Posterior vena cava (tissue), 2 donors: ENCODE measurements at regions not wholly inside any gene's neighbourhood (a gene's known extent, or its start where the extent isn't known, plus 50 kb on each side); places are given as distances from the start of the nearest gene placed in this dataset.
A peak's percentile ranks its signal among the peaks of the same experiment; 100 is the strongest.

Experiments
- DNase-seq: peaks from one replicate; pipeline ENCODE4 v3.0.0-alpha.2; 2020; ENCODE audit warnings: low spot score
- intact Hi-C, 2 donors: fragments of 100-400 bp; cut with DNase I; formaldehyde crosslinking; loops; one replicate each; pipeline versions ENCODE4 v1.14.1 to v1.14.2; 2022 to 2023
- donor health status: DM: yes; HTN: yes; CAD: no.
- donor health status: DM: yes; HTN: yes; CAD: no.

DNA sequence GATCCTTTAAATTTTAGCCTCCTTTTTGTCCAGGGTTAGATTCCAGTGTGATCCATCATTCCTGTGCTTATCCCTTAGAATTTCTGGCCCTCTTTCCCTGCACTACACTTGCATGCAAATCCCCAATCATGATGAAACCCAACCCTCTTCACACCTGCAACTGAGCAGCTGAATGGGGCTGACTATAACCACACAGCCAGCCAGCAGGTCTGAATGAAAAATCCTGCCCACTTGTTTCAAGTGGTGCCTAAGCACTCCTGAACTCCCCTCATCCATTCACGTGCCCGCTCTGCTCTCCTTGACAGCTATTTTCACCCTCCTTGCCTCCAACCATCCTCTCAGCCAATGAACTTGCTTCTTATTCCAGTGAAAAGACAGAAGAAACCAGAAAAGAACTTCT is 80.5 kb upstream of the AFF3 start:
- intact Hi-C loops = no loop called here
- no peak for DNase-seq

DNA sequence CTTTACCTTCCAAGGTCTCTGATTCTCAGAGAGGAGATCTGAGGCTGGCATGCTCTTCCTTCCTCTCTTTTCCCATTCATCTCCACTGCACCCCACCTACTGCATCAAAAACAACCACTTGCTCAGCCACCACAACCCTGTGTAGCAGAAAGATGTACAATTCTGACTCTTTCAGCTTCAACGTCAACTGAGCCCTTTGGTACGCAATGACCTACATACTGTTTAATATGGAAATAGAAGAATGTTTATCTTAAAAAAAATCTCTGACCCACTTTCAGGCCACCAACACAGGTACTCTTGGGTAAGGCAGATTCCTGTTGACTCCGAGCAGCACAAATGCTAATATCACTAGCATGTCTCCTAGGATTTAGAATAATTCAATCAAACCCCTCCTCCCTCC is 76.2 kb upstream of the AFF3 start:
- intact Hi-C loops = no loop called here
- no peak for DNase-seq

DNA sequence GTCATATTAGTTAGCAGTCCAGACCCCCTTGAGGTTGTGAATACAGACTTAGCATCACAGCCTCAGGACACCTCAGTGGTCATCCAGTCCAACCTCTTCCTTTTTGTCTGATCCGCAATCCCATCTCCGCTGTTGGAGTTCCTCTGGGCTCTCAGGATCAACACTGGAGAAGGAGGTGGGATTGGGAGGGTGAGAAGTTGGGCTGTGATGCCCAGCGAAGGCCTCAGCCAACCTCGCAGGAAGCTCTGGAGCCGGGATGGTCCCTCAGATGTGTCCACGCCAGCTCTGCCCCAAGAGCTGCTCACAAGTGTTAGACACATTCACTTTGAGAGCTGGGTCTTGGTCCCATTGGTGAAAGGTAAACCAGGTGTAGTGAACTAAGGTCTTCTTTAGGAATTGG is 74.9 kb upstream of the AFF3 start:
- no peak for DNase-seq
- intact Hi-C loops = no loop called here

DNA sequence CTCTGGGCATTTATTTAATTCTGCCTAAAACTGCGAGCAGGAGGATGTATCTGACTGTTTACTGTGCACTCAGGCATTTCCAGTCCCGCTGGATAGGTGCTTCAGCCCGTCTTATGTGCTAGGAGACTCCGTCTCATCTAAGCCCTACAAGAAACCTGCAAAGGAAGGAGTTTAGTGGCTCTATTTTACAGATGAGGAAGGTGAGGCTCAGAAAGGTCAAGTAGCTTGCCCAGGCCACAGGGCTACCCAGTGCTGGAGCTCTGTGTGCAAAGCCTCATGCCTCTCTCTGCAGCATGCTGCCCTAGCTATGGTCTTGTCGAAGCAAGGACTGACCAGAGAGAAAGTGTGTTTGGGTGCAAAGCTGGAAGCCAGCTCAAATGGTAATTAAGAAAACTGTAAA is 73.6 kb upstream of the AFF3 start:
- intact Hi-C loops = no loop called here

DNA sequence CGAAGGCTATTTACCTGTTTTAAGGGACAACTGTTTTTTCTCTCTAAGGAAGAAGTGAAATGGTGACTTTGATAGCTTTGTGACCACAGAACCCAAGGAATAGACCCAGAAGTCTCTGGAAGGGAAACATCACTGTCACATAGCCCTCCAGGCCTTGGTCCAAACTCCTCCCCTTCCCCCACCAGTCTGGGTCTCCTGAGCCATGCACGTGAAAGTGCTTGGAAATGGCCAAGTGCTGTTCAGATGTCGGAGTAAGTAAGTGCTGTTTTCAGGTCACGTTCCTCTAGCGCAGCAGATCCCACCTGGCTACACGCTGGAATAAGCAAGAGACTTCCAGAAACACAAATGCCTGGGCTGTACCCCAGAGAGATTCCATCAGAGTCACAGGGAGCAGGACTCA is 73.0 kb upstream of the AFF3 start:
- intact Hi-C loops = no loop called here
- DNase-seq = no peak

More for the DNA sequence above, 73.6 kb upstream of the AFF3 start:
- no peak for DNase-seq

DNA sequence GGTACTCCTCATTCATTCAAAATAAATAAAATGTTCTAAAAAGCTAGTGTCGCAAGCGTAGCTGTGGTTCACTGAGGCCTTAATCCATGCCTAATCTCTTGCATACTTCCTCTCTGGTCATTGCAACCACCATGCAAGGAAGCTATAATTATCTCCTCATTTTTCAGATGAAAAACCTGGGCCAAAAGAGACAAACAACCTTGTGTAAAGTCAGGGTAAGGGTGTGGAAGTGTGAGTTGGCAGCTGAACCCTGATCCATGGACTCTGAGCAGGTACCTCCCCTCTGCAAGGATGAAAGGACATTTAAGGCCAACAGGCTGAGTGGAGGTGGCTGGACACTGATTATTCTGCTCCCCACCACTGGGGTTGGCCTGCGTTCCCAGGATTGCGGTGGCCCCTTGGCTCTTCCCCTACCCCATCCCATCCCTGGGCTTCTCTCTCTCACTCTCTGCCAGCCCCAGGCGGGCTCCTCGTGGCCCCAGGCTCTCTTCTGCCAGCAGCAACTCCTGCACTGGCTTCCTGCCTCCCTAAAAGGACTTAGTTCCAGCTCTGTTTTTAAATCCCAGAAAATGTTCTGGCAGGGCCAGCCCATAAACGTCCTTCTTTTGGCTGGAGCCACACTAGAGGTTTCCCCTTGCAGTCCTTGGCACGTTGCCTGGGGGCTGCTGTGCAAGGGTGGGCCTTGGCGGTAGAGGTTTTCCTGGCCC is 72.0 kb upstream of the AFF3 start:
- intact Hi-C loops = no loop called here

DNA sequence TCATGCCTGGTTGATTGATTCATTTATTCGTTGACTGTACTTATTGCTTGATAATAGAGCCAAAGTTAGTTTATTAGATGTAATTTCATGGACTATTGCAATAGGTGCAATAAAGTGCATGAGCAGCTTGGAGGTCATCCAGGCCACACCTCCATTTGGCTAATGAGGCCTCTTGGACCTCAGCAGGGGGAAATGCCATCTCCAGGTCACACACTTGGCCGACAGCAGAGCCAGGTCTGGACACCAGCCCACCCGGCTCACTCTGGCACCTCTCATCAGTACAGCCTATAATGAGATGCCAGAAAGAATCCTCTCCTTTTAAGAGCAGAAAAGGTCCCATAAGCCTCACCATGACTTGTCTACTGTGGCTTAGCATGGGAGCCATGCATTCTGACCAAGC is 71.2 kb upstream of the AFF3 start:
- no peak for DNase-seq
- intact Hi-C loops = no loop called here

More for the DNA sequence above, 72.0 kb upstream of the AFF3 start:
- no peak for DNase-seq

DNA sequence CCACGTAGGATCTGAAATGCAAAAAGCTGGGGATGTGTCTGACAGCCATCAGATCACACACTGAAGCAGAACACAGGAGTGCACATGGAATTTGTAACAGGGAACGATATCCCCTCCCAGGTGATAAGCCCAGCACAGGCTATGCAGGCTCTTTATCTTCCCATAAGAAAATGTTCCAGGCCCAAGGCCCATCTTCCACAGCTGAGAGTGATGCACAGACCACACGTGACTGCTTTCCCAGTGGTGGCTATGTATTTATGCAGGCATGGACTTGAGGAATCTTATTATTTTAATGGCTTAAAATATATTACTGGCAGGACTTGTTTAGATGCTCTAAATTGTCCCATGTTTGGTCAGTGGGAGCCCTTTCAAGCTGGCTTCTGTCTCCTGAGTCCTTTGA is 70.5 kb upstream of the AFF3 start:
- no peak for DNase-seq
- intact Hi-C loops = no loop called here

DNA sequence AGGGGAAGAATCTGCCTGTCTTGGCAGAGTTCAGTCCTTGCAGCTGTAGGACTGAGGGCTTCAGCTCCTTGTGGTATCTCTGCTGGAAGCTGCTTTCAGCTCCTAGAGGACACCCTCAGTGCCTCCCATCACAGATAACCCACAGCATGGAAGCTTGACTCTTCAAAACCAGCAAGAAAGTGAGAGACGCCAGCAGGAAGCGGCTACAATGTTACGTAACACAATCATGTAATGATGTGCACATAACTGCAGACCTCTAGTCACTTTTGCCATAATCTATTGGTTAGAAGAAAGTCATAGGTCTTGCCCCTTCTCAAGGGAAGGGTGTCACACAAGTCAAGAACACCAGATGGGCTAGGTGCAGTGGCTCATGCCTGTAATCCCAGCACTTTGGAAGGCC is 69.1 kb upstream of the AFF3 start:
- DNase-seq = no peak
- intact Hi-C loops = no loop called here

DNA sequence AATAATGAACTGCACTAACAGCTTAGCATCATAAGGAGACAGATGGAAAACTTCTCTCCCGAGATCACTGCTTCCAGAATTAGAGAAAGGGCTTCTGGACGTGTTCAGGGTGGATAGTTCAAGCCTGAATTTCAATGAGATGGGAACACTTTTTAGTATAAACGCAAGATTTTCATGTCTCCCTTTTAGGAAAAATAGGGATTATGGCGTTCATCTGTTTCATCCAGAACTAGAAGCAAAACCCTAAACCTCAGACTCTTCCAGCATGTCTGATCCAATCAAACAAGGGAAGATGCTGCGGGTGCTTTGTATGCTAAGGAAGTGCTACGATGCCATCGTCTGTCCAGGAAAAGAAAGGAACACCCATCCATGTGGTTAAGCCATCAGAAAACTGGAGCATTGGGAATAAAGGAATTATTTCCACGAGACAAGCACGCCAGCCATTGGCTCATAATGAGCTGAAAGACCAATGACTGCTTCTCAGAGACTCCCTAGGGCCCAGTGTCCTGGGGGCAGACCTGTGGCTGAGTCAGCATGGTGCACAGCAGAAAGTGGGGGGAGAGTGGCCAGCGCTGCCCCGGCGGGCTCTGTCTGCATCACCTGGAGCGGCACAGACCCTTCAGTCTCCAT is 65.9 kb upstream of the AFF3 start:
- DNase-seq = no peak
- intact Hi-C loops = no loop called here

DNA sequence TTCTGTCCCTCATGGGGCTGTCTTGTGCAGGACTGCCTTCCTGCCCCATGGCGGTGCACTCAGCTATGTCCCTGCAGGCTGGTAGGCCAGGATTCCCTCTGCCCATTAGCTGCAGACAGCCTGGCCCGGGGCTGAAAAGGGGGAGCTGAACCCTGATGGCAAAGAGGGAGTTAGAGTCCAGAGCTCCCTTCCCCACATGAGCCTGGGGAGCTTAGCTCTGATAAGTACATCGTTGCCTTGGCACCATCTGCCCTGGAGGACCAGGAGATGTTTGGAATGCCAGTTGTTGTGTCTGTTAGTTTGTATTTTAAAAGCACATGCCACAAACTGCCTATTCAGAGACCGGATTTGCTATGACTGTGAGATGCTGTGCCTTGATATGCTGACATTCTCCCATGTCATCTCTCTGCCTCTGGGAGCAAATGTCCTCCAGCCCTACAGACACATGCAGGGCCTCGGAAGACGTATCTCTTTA is 65.1 kb upstream of the AFF3 start:
- intact Hi-C loops = no loop called here
- DNase-seq = no peak

DNA sequence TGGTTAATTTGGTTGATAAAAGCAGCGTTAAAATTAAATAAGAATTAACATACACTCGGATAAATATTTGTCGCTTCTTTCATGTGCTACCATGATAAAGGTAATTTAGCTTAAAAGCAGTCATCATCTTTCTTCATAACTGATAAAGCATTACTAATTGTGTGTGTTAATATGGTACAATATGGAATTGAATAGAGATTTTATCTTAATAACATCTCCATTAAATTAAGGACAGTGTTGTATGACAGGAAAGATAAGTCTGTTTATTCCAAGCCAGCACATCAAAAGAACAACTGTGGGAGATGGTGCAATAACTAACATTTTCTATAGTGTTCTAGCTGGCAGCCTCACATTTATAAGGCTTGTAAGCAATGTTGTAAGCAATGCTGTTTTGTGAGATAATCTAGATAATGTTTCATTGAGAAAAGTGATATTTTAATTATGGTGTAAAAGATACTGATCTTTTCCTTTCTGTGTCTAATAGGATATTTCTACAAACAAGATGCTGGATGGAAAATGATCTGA is 64.4 kb upstream of the AFF3 start:
- intact Hi-C loops = no loop called here
- no peak for DNase-seq

DNA sequence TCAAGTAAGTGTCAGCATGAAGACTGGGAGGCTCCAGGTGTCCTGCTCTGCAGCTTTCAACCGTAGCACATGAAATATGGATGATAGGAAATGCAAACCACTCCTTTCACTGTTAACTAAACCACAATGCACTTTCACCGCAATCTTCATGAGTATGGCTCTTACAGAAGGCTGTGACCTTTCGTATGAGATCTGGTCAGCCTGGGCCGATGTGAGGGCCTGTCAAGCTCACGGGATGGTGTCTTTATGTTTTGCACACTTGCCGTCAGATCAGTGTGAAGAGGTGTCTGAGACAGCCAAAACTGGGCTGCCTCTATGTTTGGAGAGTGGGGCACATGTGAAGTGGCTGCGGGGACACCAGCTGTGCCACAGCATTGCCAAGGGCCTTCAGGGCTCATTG is 62.8 kb upstream of the AFF3 start:
- DNase-seq = no peak
- intact Hi-C loops = no loop called here

DNA sequence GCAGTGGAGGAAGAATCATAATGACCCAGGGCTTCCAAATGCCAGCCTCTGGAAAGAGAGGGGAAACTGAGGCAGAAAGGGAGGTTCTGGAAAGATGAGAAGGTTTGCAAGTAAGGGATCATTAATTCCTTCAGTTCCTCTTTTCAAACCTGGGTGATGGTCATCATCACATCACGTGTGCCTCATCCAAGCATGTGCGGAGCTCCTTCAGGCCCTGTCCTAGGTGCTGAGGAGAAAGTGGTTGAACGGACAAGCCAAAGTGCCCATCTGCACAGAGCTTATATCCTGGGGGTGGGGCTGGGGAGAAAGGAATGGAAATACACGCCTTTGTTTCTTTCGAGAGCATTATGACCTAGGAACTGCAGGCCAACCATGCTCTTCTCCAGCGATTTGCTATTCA is 60.2 kb upstream of the AFF3 start:
- DNase-seq = no peak
- intact Hi-C loops = no loop called here

DNA sequence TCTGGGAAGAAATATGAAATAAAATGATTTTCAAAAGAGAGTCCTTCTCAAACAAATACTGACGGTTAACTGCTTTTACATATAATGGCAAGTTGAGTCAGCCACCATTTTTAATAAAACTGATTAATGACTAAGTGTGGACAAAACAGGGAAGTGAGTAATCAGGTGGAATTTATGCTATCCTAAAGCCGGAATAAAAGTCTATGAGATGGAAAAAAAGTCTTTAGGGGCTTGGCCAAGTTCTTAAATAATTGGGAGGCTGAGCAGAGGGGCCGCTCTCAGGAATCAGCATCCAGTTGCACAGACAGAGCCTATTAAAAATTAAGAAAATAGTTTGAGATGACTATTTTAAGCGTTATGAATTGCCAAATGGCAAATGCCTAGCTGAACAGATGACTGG is 58.6 kb upstream of the AFF3 start:
- intact Hi-C loops = no loop called here
- DNase-seq = no peak

DNA sequence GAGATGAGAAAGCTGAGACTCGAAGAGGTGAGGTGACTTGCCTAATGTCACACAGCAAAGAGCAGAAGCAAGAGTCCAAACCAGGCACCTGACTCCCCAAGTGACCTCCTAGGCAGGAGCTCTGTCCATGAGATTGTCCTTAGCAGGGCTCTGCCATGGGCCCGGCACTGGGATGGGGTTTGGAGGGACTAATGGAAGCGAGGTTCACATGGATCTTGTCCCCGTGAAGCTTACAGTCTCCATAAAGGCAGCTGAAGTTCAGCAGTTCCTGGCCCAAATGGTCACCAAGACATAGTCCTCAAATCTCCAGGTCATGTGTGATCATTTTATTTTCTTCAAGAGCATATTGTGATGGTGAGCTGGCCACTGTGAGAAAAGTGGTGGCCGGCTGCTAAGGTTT is 57.0 kb upstream of the AFF3 start:
- no peak for DNase-seq
- intact Hi-C loops = no loop called here

DNA sequence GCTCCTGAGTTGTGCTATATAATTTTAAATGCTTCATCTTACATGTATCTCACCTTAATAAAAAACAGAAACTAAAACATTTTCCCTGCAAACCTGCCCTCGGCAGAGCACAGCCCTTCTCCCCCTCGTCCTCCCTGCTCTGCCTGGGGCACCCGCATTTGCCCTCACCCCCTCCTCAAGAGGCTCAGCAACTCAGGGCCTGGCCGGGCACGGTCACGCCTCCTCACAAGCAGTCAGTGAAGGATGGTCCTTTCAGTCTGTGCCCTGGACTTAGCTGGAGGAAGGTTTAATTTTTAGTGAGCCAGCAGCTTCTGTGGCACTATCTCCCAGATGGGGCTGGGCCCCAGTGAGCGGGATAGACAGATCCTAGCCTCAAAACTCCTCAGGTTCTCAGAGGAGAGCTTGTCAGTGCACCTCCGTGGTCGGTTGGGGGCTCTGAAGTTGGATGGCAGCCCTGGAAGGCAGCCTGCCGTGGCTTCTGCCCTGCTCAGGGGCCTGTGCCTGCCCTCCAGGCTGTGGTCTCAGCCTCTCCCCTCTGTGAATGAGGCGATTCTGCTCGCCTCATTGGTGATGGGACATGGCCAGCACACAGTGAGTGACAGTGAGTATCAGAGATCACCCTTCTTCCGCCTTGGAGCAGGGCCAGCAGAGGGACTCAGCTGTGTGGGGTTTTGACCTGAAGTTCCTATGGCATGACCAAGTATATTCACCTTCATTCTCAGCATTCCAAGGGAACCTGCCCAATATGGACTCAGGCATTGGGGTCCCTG is 56.3 kb upstream of the AFF3 start:
- DNase-seq = no peak
- intact Hi-C loops = no loop called here

DNA sequence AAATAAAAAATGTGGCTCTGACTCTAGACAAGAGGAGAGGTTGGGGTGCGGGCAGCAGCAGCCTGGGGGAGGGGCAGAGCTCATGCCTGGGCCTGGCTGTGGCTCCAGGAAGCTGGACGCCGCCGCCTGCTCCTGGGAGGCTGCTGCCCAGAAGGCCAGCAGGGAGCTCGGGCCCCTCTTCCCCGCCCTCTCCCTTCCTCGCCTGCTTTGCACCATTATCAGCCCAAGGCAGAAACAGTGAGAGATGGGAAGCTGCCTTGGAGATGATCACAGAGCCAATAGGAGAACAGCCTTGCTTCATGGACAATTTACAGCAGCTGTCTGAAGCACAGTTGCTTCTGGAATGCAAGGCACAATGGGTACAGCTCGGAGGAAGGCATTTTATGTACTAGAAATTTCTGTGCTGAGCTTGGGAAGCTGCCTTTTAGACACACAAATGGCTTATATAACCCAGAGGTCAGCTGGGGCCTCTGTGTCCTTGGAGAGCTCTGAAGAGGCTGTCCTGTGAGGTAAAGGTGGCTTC is 55.3 kb upstream of the AFF3 start:
- intact Hi-C loops = no loop called here
- peak; percentile 91 for DNase-seq

DNA sequence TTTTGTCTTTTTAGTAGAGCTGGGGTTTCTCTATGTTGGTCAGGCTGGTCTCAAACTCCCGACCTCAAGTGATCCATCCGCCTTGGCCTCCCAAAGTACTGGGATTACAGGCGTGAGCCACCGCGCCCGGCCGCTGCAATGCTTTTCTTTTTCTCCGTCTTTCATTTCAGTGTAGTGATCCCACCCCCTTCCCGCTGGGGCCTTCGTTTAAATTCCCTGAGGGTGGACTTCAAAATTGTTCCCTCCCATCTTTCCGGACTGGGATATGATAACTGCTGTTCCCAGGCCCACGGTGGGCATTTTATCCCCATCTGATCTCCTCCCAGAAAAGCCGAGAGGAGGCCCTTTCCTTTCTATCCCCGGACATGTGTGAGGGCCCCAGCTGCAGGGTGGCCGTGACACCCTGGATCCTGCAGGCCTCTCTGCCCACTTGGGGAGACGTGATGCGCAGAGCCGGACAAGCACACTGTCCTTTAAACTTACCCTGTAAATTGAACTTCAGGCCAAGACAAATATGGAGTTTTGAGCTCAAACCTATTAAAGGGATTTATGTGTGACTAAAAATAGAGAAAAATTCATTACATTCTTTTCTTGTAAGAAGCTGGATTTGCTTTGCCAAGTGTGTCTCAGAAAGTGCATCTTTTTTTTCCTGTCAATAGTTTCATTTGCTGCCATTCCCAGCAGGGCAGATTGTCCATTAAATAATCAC is 54.5 kb upstream of the AFF3 start:
- no peak for DNase-seq
- intact Hi-C loops = no loop called here

DNA sequence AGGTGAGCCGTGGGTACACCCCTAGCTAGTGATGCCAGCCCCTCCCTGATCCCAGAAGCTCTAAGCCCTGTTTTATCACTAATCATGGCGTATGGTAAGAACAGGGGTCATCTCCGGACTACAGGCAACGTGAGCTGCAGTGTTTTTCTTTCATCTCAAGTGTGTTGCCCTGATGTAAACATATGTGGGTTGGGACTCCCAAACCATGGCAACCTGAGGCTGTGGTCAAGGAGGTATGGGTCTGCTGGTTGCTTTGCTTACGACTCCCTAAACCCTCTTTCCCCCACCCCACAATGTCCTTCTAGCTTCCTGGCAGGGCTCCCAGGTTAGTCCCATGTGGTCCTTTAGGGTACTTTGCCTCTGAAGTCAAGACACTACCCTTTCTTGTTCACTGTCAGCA is 53.6 kb upstream of the AFF3 start:
- intact Hi-C loops = no loop called here
- no peak for DNase-seq
